HCT116 (cell line): ENCODE measurements at regions not wholly inside any gene's neighbourhood (a gene's known extent, or its start where the extent isn't known, plus 50 kb on each side); places are given as distances from the start of the nearest gene placed in this dataset.

ENCODE experiments used
- ATAC-seq: fragments of 200-7000 bp; cut with Tn5 transposase; 2 replicates; pipeline ENCODE4 v1.9.1; 2020; ENCODE audit warnings: mild to moderate bottlenecking, moderate library complexity
- BruUV-seq: library from RNA; stranded (reverse); fragments of 400-500 nt; replicated peaks from 2 replicates; lab custom pipeline; 2021; lab: Mats Ljungman, UMichigan
- CTCF ChIA-PET: fragments of 300-600 bp; sonication (Branson Sonifier 250); formaldehyde crosslinking; loops from one replicate; lab custom pipeline; 2021; ENCODE audit warnings: antibody characterized with exemption; lab: Charles Lee
- POLR2A ChIA-PET: fragments of 300-600, 350-600 bp; sonication (Branson Sonifier 250); formaldehyde crosslinking; loops from one replicate; lab custom pipeline; 2021; ENCODE audit warnings: antibody characterized with exemption; lab: Charles Lee
- RAD21 ChIA-PET, 2 experiments: fragments of 300-600 bp; sonication (Branson Sonifier 250); formaldehyde crosslinking; loops; one replicate each; lab custom pipeline; 2023; ENCODE audit warnings: low total read pairs in 2 of 2; ENCODE audit not compliant: uncharacterized antibody in 2 of 2, unreplicated experiment in 2 of 2, low non-redundant PET in 1 of 2; lab: Charles Lee
- DNase-seq: peaks from one replicate; pipeline ENCODE4 v3.0.0-alpha.2; 2010; ENCODE audit warnings: low read depth, low spot score
- H2AFZ ChIP-seq: fragments of 200-600 bp; shearing (Covaris generic), sonication (generic); 2 replicates; pipeline ENCODE4 v1.6.1; 2017; ENCODE audit warnings: low read depth, mixed run types, mixed read lengths, antibody characterized with exemption, low read length; ENCODE audit not compliant: poor library complexity, severe bottlenecking
- H3K27ac ChIP-seq: 2 replicates; pipeline ENCODE4 v1.5.1; 2012; ENCODE audit warnings: low read depth, low read length
- H3K27me3 ChIP-seq: fragments of 200-600 bp; sonication (generic); 2 replicates; pipeline ENCODE4 v1.6.1; 2016; ENCODE audit warnings: mixed run types, low read length, mixed read lengths; ENCODE audit not compliant: insufficient read depth
- H3K36me3 ChIP-seq, 2 experiments: fragments of 200-500 bp in 1 of 2; fragments of 200-600 bp in 1 of 2; sonication (Bioruptor generic) in 1 of 2; sonication (generic) in 1 of 2; 2 replicates each; pipeline versions ENCODE4 v1.5.1 to v1.6.1; 2014 to 2016; ENCODE audit warnings: low read length in 2 of 2, inconsistent platforms in 1 of 2, mixed read lengths in 1 of 2, mixed run types in 1 of 2; ENCODE audit not compliant: insufficient read depth in 2 of 2, control insufficient read depth in 1 of 2
- H3K4me1 ChIP-seq, 2 experiments: fragments of 200-600 bp in 1 of 2; sonication (generic) in 1 of 2; 2 replicates each; pipeline versions ENCODE4 v1.5.1 to v1.6.1; 2012 to 2017; ENCODE audit warnings: low read length in 2 of 2, inconsistent platforms in 1 of 2, mild to moderate bottlenecking in 1 of 2, mixed read lengths in 1 of 2, mixed run types in 1 of 2, moderate library complexity in 1 of 2; ENCODE audit not compliant: insufficient read depth in 2 of 2, control insufficient read depth in 1 of 2
- H3K4me2 ChIP-seq: fragments of 200-600 bp; sonication (generic); 2 replicates; pipeline ENCODE4 v1.6.1; 2017; ENCODE audit warnings: mixed run types, low read length, mixed read lengths
- H3K4me3 ChIP-seq, 2 experiments: fragments of 200-600 bp in 1 of 2; sonication (generic) in 1 of 2; replicated peaks in 1 of 2; 2 replicates each; pipeline ENCODE4 v1.5.1; 2011 to 2016; ENCODE audit warnings: low read length in 2 of 2, control low read depth in 1 of 2, low read depth in 1 of 2, mild to moderate bottlenecking in 1 of 2, mixed read lengths in 1 of 2, mixed run types in 1 of 2
- H3K79me2 ChIP-seq: fragments of 200-600 bp; sonication (generic); 2 replicates; pipeline ENCODE4 v1.6.1; 2017; ENCODE audit warnings: mild to moderate bottlenecking, mixed run types, low read length, moderate library complexity, mixed read lengths; ENCODE audit not compliant: insufficient read depth
- H3K9ac ChIP-seq: fragments of 200-600 bp; sonication (generic); 2 replicates; pipeline ENCODE4 v1.6.1; 2016; ENCODE audit warnings: low read length, mixed read lengths
- H3K9me2 ChIP-seq: fragments of 200-600 bp; sonication (generic), shearing (Covaris generic); 2 replicates; pipeline ENCODE4 v1.6.1; 2017; ENCODE audit warnings: mixed run types, mild to moderate bottlenecking, moderate library complexity; ENCODE audit not compliant: insufficient read depth
- H3K9me3 ChIP-seq, 2 experiments: fragments of 200-500 bp in 1 of 2; fragments of 200-600 bp in 1 of 2; sonication (Bioruptor generic) in 1 of 2; sonication (generic) in 1 of 2; 2 replicates each; pipeline ENCODE4 v1.6.1; 2014 to 2017; ENCODE audit warnings: low read length in 2 of 2, mixed read lengths in 2 of 2, inconsistent platforms in 1 of 2, low read depth in 1 of 2, mild to moderate bottlenecking in 1 of 2, mixed run types in 1 of 2, moderate library complexity in 1 of 2; ENCODE audit not compliant: control insufficient read depth in 1 of 2, insufficient read depth in 1 of 2
- H4K20me1 ChIP-seq: fragments of 200-600 bp; sonication (generic), shearing (Covaris generic); 2 replicates; pipeline ENCODE4 v1.6.1; 2017; ENCODE audit warnings: mixed run types, mild to moderate bottlenecking, moderate library complexity; ENCODE audit not compliant: insufficient read depth
- CBX3 ChIP-seq: IDR thresholded peaks from 2 replicates; pipeline ENCODE4 v1.6.1; 2012; ENCODE audit warnings: low read depth
- ELF1 ChIP-seq: IDR thresholded peaks from 2 replicates; pipeline ENCODE4 v1.6.1; 2012; ENCODE audit warnings: low read depth, borderline replicate concordance
- EZH2phosphoT487 ChIP-seq: fragments of 200-600 bp; IDR thresholded peaks from 2 replicates; pipeline ENCODE4 v1.6.1; 2018; ENCODE audit warnings: antibody characterized with exemption, borderline replicate concordance
- FOSL1 ChIP-seq: IDR thresholded peaks from 2 replicates; pipeline ENCODE4 v1.6.1; 2012; ENCODE audit warnings: low read depth
- POLR2AphosphoS5 ChIP-seq: IDR thresholded peaks from 2 replicates; pipeline ENCODE4 v1.6.1; 2011; ENCODE audit warnings: mild to moderate bottlenecking, low read depth, low read length, moderate library complexity
- RAD21 ChIP-seq: IDR thresholded peaks from 2 replicates; pipeline ENCODE4 v1.6.1; 2012; ENCODE audit warnings: low read depth, mild to moderate bottlenecking
- SRF ChIP-seq: IDR thresholded peaks from 2 replicates; pipeline ENCODE4 v1.6.1; 2012; ENCODE audit warnings: low read depth
- TCF7L2 ChIP-seq: IDR thresholded peaks from 2 replicates; pipeline ENCODE4 v1.7.0; 2011; ENCODE audit warnings: borderline replicate concordance, inconsistent platforms; ENCODE audit not compliant: insufficient read depth, insufficient read length; ENCODE audit errors: extremely low read depth
- YY1 ChIP-seq: IDR thresholded peaks from 2 replicates; pipeline ENCODE4 v1.6.1; 2011; ENCODE audit warnings: low read length, low read depth, moderate library complexity, mild to moderate bottlenecking; ENCODE audit not compliant: insufficient replicate concordance; ENCODE audit errors: extremely low read depth
- ZNF274 ChIP-seq: fragments of 200-500 bp; sonication (Bioruptor generic); IDR thresholded peaks from 2 replicates; pipeline ENCODE4 v1.6.1; 2014; ENCODE audit warnings: mild to moderate bottlenecking, low read depth, low read length, inconsistent platforms
- intact Hi-C: fragments of 100-400 bp; cut with micrococcal nuclease; formaldehyde crosslinking; loops from 2 replicates; pipeline ENCODE4 v1.10.0; 2022
- TF ChIP-seq, protein P1 (sequence below), 3 experiments: fragments of 200-600 bp in 1 of 3; sonication (generic) in 1 of 3; IDR thresholded peaks in 2 of 3; conservative IDR thresholded peaks in 1 of 3; 2 replicates each; pipeline ENCODE4 v1.5.1; 2012 to 2017; ENCODE audit warnings: low read depth in 2 of 3, low read length in 2 of 3, antibody characterized with exemption in 1 of 3, borderline replicate concordance in 1 of 3, control low read depth in 1 of 3, mild to moderate bottlenecking in 1 of 3, mixed read lengths in 1 of 3, mixed run types in 1 of 3, moderate library complexity in 1 of 3; ENCODE audit not compliant: insufficient read depth in 1 of 3
- TF ChIP-seq, protein P2 (sequence below): IDR thresholded peaks from 2 replicates; pipeline ENCODE4 v1.6.1; 2012
- TF ChIP-seq, protein P3 (sequence below): IDR thresholded peaks from 2 replicates; pipeline ENCODE4 v1.6.1; 2012

DNA sequence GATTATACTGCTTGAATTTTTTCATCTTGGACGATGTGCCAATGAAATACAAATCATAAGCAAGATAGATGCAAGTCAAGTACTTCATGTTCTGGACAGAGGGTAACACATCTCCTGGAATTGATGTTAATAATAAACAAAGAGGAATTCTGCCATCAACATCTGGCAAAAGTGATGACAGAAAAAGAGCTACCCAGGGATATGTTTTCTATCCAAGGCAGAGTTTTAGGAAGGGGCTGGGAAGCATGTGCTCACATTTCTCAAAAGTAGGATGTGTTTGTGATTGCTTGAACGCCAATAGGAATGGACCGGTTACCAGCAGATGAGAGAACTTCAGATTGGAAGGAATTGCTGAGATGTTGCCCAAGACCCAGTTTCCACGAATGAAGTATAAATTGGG, 242.6 kb upstream of the AGTR1 start:
- RAD21 ChIA-PET, result no interaction called here
- no peak overlapping the region for H3K4me3 ChIP-seq
- POLR2A ChIA-PET, result no interaction called here
- H3K36me3 ChIP-seq, result no peaks in the 10 kb centered on the region
- intact Hi-C loops, result loop anchor here (5.0 kb wide), 1 partner anchor 78 kb away; no protein-coding TSS in a partner anchor
- DNase-seq (no peak), ATAC-seq (no peak)
- H3K27me3 ChIP-seq, result no peaks in the 10 kb centered on the region
- TF ChIP-seq, protein P1, sequence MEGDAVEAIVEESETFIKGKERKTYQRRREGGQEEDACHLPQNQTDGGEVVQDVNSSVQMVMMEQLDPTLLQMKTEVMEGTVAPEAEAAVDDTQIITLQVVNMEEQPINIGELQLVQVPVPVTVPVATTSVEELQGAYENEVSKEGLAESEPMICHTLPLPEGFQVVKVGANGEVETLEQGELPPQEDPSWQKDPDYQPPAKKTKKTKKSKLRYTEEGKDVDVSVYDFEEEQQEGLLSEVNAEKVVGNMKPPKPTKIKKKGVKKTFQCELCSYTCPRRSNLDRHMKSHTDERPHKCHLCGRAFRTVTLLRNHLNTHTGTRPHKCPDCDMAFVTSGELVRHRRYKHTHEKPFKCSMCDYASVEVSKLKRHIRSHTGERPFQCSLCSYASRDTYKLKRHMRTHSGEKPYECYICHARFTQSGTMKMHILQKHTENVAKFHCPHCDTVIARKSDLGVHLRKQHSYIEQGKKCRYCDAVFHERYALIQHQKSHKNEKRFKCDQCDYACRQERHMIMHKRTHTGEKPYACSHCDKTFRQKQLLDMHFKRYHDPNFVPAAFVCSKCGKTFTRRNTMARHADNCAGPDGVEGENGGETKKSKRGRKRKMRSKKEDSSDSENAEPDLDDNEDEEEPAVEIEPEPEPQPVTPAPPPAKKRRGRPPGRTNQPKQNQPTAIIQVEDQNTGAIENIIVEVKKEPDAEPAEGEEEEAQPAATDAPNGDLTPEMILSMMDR (IDR thresholded peaks at IDR 0.05 in 2 of 3, conservative IDR thresholded peaks at IDR 0.05 in 1 of 3; ENCODE audit: borderline replicate concordance in 1 of 3, insufficient read depth in 1 of 3, low read depth in 2 of 3, low read length in 2 of 3), result no peak
- TF ChIP-seq, protein P2, sequence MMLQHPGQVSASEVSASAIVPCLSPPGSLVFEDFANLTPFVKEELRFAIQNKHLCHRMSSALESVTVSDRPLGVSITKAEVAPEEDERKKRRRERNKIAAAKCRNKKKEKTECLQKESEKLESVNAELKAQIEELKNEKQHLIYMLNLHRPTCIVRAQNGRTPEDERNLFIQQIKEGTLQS, result no peak
- TF ChIP-seq EZH2phosphoT487 (no peak), FOSL1 (no peak), RAD21 (no peak), ELF1 (no peak), SRF (no peak), POLR2AphosphoS5 (no peak), CBX3 (no peak), TCF7L2 (no peak), YY1 (no peak), ZNF274 (no peak)
- TF ChIP-seq, protein P3, sequence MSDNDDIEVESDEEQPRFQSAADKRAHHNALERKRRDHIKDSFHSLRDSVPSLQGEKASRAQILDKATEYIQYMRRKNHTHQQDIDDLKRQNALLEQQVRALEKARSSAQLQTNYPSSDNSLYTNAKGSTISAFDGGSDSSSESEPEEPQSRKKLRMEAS, result no peak
- CTCF ChIA-PET, result no interaction called here
- no peaks in the 10 kb centered on the region for H3K9me2 ChIP-seq
- H4K20me1 ChIP-seq, result no peaks in the 10 kb centered on the region
- H3K9ac ChIP-seq, result no peak overlapping the region
- no peak overlapping the region for H3K4me2 ChIP-seq
- H3K79me2 ChIP-seq, result no peaks in the 10 kb centered on the region
- H3K4me1 ChIP-seq, result peaks cover 0 to 4% of the 10 kb centered on the region in 2 experiments; a peak in 1 of 4 replicates
- H3K27ac ChIP-seq, result no peak overlapping the region
- no TSS peak for BruUV-seq
- no peak overlapping the region for H2AFZ ChIP-seq
- no peaks in the 10 kb centered on the region for H3K9me3 ChIP-seq
